ENCODE measurements at regions not wholly inside any gene's neighbourhood (a gene's known extent, or its start where the extent isn't known, plus 50 kb on each side); places are given as distances from the start of the nearest gene placed in this dataset.

DNA sequence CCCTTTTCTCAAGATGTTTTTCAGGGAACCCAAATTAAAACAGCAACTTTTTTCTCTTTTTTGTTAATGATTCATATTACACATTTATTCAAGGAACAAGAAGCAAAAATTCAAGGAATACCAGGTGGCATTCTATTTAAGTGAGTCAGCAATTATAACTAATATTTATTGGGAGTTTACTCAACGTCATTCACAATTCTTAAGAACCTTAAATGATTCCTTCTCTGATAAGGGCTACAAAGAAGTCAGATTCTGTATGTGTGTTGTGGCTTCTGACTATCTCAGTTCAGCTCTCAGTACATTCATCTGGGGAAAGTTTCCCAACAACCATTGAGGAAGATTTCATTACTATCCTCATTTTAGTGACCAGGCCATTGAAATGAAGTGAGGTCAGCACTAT lies 470.7 kb upstream of the AKR1E2 start:
- TF ChIP-seq, protein P1, sequence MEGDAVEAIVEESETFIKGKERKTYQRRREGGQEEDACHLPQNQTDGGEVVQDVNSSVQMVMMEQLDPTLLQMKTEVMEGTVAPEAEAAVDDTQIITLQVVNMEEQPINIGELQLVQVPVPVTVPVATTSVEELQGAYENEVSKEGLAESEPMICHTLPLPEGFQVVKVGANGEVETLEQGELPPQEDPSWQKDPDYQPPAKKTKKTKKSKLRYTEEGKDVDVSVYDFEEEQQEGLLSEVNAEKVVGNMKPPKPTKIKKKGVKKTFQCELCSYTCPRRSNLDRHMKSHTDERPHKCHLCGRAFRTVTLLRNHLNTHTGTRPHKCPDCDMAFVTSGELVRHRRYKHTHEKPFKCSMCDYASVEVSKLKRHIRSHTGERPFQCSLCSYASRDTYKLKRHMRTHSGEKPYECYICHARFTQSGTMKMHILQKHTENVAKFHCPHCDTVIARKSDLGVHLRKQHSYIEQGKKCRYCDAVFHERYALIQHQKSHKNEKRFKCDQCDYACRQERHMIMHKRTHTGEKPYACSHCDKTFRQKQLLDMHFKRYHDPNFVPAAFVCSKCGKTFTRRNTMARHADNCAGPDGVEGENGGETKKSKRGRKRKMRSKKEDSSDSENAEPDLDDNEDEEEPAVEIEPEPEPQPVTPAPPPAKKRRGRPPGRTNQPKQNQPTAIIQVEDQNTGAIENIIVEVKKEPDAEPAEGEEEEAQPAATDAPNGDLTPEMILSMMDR (IDR thresholded peaks at IDR 0.05) = no peak
- no peak for TF ChIP-seq POLR2AphosphoS5 (IDR thresholded peaks at IDR 0.05)
- no peak for TF ChIP-seq EP300 (IDR thresholded peaks at IDR 0.05)

Data from sigmoid colon (tissue), 4 donors.